Stimulated activated CD8-positive, alpha-beta memory T cell treated with anti-CD3 and anti-CD28 coated beads, Interleukin-7, amount 100 ng/mL, for 48 hours (primary cell): ENCODE measurements at regions not wholly inside any gene's neighbourhood (a gene's known extent, or its start where the extent isn't known, plus 50 kb on each side); places are given as distances from the start of the nearest gene placed in this dataset.

Source experiments
- DNase-seq, 2 donors: peaks; one replicate each; pipeline ENCODE4 v3.0.0-alpha.2; 2020; ENCODE audit warnings: low read depth in 1 of 2; ENCODE audit errors: extremely low read depth in 1 of 2

GRCh38 chr3:72411843-72412242, 436.4 kb downstream of the SHQ1 start:
- DNase-seq, result no peak

GRCh38 chr3:72411126-72411525, 437.1 kb downstream of the SHQ1 start:
- no peak for DNase-seq

GRCh38 chr3:72408983-72409779, 439.1 kb downstream of the SHQ1 start:
- DNase-seq, result no peak

- DNase-seq, result no peak
These were observed 440.5 kb downstream of the SHQ1 start for GRCh38 chr3:72407766-72408165.

GRCh38 chr3:72405943-72406566, 442.2 kb downstream of the SHQ1 start:
- DNase-seq, result no peak

- no peak for DNase-seq
These were observed 447.2 kb downstream of the SHQ1 start for GRCh38 chr3:72401005-72401545.

GRCh38 chr3:72398781-72399180, 449.5 kb downstream of the SHQ1 start:
- no peak for DNase-seq

- no peak for DNase-seq
These were observed 450.7 kb downstream of the SHQ1 start for GRCh38 chr3:72397586-72397985.

- DNase-seq, result no peak
These were observed 451.3 kb downstream of the SHQ1 start for GRCh38 chr3:72396899-72397298.

GRCh38 chr3:72395776-72396311, 452.4 kb downstream of the SHQ1 start:
- DNase-seq, result no peak

GRCh38 chr3:72393455-72393854, 454.8 kb downstream of the SHQ1 start:
- DNase-seq, result no peak

- no peak for DNase-seq
These were observed 456.6 kb downstream of the SHQ1 start for GRCh38 chr3:72391659-72392058.

GRCh38 chr3:72390841-72391240, 457.4 kb downstream of the SHQ1 start:
- no peak for DNase-seq

- no peak for DNase-seq
These were observed 459.6 kb downstream of the SHQ1 start for GRCh38 chr3:72388644-72389043.

GRCh38 chr3:72388117-72388516, 460.1 kb downstream of the SHQ1 start:
- DNase-seq, result no peak

- no peak for DNase-seq
These were observed 461.8 kb downstream of the SHQ1 start for GRCh38 chr3:72386327-72387000.

- no peak for DNase-seq
These were observed 463.1 kb downstream of the SHQ1 start for GRCh38 chr3:72385167-72385566.

GRCh38 chr3:72384602-72385001, 463.6 kb downstream of the SHQ1 start:
- DNase-seq, result no peak

GRCh38 chr3:72383883-72384282, 464.4 kb downstream of the SHQ1 start:
- DNase-seq, result no peak

- no peak for DNase-seq
These were observed 465.0 kb downstream of the SHQ1 start for GRCh38 chr3:72383230-72383629.

GRCh38 chr3:72382460-72382859, 465.8 kb downstream of the SHQ1 start:
- no peak for DNase-seq
